Trophoblast cell (in vitro differentiated cells and primary cell): ENCODE measurements at regions not wholly inside any gene's neighbourhood (a gene's known extent, or its start where the extent isn't known, plus 50 kb on each side); places are given as distances from the start of the nearest gene placed in this dataset.

Experiments
- DNase-seq, 2 donors: peaks; one replicate each; pipeline ENCODE4 v3.0.0-alpha.2; 2016
- H2AFZ ChIP-seq: 2 replicates; pipeline ENCODE4 v1.6.1; 2013; ENCODE audit warnings: low read length, moderate library complexity, mild to moderate bottlenecking; ENCODE audit not compliant: insufficient read depth, poor library complexity
- H2AK5ac ChIP-seq: 2 replicates; pipeline ENCODE4 v1.6.1; 2013; ENCODE audit warnings: mild to moderate bottlenecking, low read length
- H2BK120ac ChIP-seq: 2 replicates; pipeline ENCODE4 v1.6.1; 2013; ENCODE audit warnings: low read length, mild to moderate bottlenecking, moderate library complexity; ENCODE audit not compliant: insufficient read depth, poor library complexity
- H2BK12ac ChIP-seq: 2 replicates; pipeline ENCODE4 v1.6.1; 2013; ENCODE audit warnings: mild to moderate bottlenecking, low read length, moderate library complexity
- H2BK5ac ChIP-seq: 2 replicates; pipeline ENCODE4 v1.6.1; 2013; ENCODE audit warnings: low read length, low read depth, moderate library complexity, mild to moderate bottlenecking; ENCODE audit not compliant: poor library complexity
- H3K14ac ChIP-seq: 2 replicates; pipeline ENCODE4 v1.6.1; 2013; ENCODE audit warnings: mild to moderate bottlenecking, low read length
- H3K18ac ChIP-seq: 2 replicates; pipeline ENCODE4 v1.6.1; 2013; ENCODE audit warnings: mild to moderate bottlenecking, low read length
- H3K23ac ChIP-seq: 2 replicates; pipeline ENCODE4 v1.6.1; 2013; ENCODE audit warnings: low read length
- H3K27ac ChIP-seq: 2 replicates; pipeline ENCODE4 v1.5.1; 2013; ENCODE audit warnings: low read depth, mild to moderate bottlenecking, inconsistent platforms, low read length, moderate library complexity
- H3K27me3 ChIP-seq: 2 replicates; pipeline ENCODE4 v1.6.1; 2013; ENCODE audit warnings: inconsistent platforms, mild to moderate bottlenecking, low read length, moderate library complexity; ENCODE audit not compliant: insufficient read depth
- H3K36me3 ChIP-seq, 2 experiments: 1 replicate in 1 of 2; 2 replicates in 1 of 2; pipeline ENCODE4 v1.6.1; 2013; ENCODE audit warnings: low read length in 2 of 2, mild to moderate bottlenecking in 2 of 2, moderate library complexity in 1 of 2; ENCODE audit not compliant: insufficient read depth in 2 of 2, control insufficient read depth in 1 of 2
- H3K4ac ChIP-seq: 2 replicates; pipeline ENCODE4 v1.6.1; 2013; ENCODE audit warnings: low read depth, mild to moderate bottlenecking, low read length, moderate library complexity
- H3K4me1 ChIP-seq, 2 experiments: 1 replicate in 1 of 2; 2 replicates in 1 of 2; pipeline ENCODE4 v1.6.1; 2013; ENCODE audit warnings: low read length in 2 of 2, mild to moderate bottlenecking in 2 of 2, moderate library complexity in 1 of 2; ENCODE audit not compliant: insufficient read depth in 2 of 2, control insufficient read depth in 1 of 2
- H3K4me2 ChIP-seq: 2 replicates; pipeline ENCODE4 v1.6.1; 2013; ENCODE audit warnings: inconsistent platforms, mild to moderate bottlenecking, low read length, moderate library complexity
- H3K4me3 ChIP-seq: 2 replicates; pipeline ENCODE4 v1.5.1; 2013; ENCODE audit warnings: mild to moderate bottlenecking, low read depth, low read length, inconsistent platforms
- H3K79me1 ChIP-seq: one replicate; pipeline ENCODE4 v1.6.1; 2013; ENCODE audit warnings: low read length
- H3K79me2 ChIP-seq: 2 replicates; pipeline ENCODE4 v1.6.1; 2013; ENCODE audit warnings: low read length, mild to moderate bottlenecking; ENCODE audit not compliant: control insufficient read depth, insufficient read depth, poor library complexity
- H3K9ac ChIP-seq: 2 replicates; pipeline ENCODE4 v1.6.1; 2013; ENCODE audit warnings: mild to moderate bottlenecking, low read length
- H3K9me3 ChIP-seq: 2 replicates; pipeline ENCODE4 v1.6.1; 2013; ENCODE audit warnings: low read depth, mild to moderate bottlenecking, control low read depth, inconsistent platforms, low read length; ENCODE audit not compliant: insufficient read depth
- H4K12ac ChIP-seq: 2 replicates; pipeline ENCODE4 v1.6.1; 2013; ENCODE audit warnings: low read depth, mild to moderate bottlenecking, low read length, moderate library complexity
- H4K8ac ChIP-seq: 2 replicates; pipeline ENCODE4 v1.6.1; 2013; ENCODE audit warnings: low read depth, mild to moderate bottlenecking, low read length, moderate library complexity
- H4K91ac ChIP-seq: one replicate; pipeline ENCODE4 v1.6.1; 2013; ENCODE audit warnings: low read depth, mild to moderate bottlenecking, low read length, moderate library complexity
- WGBS: extraction: QIAGEN DNeasy Blood & Tissue Kit; methylation state at CpG from one replicate; pipeline ENCODE4 v1.1.7; 2013; ENCODE audit warnings: missing lambda C conversion rate; ENCODE audit not compliant: insufficient read length, insufficient coverage; ENCODE audit errors: extremely low coverage; 5-methylcytosine and 5-hydroxymethylcytosine counted together

DNA sequence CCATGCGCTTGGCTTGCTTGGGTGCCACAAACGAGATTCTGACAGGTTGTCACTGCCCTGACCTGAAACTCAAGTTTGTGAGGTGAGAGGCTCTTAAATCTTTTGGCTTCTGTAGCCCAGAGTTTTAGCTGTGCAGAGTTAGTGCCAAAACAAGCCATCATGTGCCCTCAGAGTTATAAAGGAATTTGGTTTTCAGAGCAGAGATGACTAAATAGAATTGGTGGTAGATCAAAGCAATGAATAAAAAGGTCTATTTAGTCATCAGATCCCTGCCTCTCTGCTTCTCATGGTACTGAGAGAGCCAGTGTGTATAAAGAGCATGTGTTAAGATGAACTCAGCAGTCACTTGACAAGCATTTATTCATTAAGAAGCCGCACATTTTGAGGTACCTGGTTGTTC, 207.5 kb upstream of the DPH6 start:
- Histone ChIP-seq H3K36me3 (no peaks in the 10 kb centered on the region), H3K14ac (no peak overlapping the region), H3K4me2 (no peak overlapping the region), H3K79me2 (no peaks in the 10 kb centered on the region), H4K8ac (no peak overlapping the region), H2AK5ac (no peak overlapping the region), H3K23ac (no peak overlapping the region), H3K4me1 (no peaks in the 10 kb centered on the region), H2BK5ac (no peak overlapping the region), H4K12ac (no peak overlapping the region), H3K9me3 (no peaks in the 10 kb centered on the region), H3K79me1 (no peaks in the 10 kb centered on the region), H3K9ac (no peak overlapping the region), H2AFZ (no peak overlapping the region), H3K4ac (no peak overlapping the region), H4K91ac (no peak overlapping the region), H3K27me3 (no peaks in the 10 kb centered on the region), H2BK12ac (no peak overlapping the region), H3K4me3 (no peak overlapping the region), H3K18ac (no peak overlapping the region), H2BK120ac (no peak overlapping the region), H3K27ac (no peak overlapping the region)
- no CpG with 5 or more reads among the region's 3 CpGs for WGBS
- DNase-seq = no peak

GRCh38 chr15:35755237-35755802, 209.4 kb upstream of the DPH6 start:
- Histone ChIP-seq H3K9me3 (no peaks in the 10 kb centered on the region), H2BK12ac (no peak overlapping the region), H4K8ac (no peak overlapping the region), H2BK120ac (no peak overlapping the region), H3K4me3 (no peak overlapping the region), H3K14ac (no peak overlapping the region), H4K12ac (no peak overlapping the region), H3K18ac (no peak overlapping the region), H3K27ac (no peak overlapping the region), H3K9ac (no peak overlapping the region), H2AK5ac (no peak overlapping the region), H2BK5ac (no peak overlapping the region), H3K79me1 (no peaks in the 10 kb centered on the region), H3K4ac (no peak overlapping the region), H3K79me2 (no peaks in the 10 kb centered on the region), H3K23ac (no peak overlapping the region), H3K27me3 (no peaks in the 10 kb centered on the region), H3K36me3 (no peaks in the 10 kb centered on the region), H2AFZ (no peak overlapping the region), H4K91ac (no peak overlapping the region), H3K4me1 (no peaks in the 10 kb centered on the region), H3K4me2 (no peak overlapping the region)
- no CpG with 5 or more reads among the region's 2 CpGs for WGBS
- no peak for DNase-seq

DNA sequence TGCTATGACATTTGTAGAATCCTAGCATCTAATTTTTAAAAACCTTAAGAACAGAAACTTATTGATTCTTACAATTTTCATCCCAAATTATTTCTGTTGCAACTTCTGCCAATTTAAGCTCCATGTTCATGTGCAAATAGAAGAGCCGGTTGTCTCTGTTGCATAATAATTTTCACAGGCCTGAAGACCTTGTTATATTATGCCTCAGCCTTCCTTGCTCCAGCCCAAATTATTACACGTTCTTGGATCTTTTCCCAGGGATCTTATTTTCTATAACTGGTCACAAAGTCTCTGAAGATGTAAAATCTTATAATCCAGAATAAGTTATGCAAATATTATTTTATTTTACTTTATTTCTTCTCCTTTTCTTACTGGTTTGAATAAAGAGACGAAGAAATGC, 210.7 kb upstream of the DPH6 start:
- Histone ChIP-seq H3K4me1 (no peaks in the 10 kb centered on the region), H3K36me3 (no peaks in the 10 kb centered on the region), H3K79me2 (no peaks in the 10 kb centered on the region), H3K4me3 (no peak overlapping the region), H3K9me3 (no peaks in the 10 kb centered on the region), H4K91ac (no peak overlapping the region), H2AFZ (no peak overlapping the region), H3K4me2 (no peak overlapping the region), H2BK120ac (no peak overlapping the region), H3K27ac (no peak overlapping the region), H4K8ac (no peak overlapping the region), H3K23ac (no peak overlapping the region), H3K18ac (no peak overlapping the region), H3K27me3 (no peaks in the 10 kb centered on the region), H3K4ac (no peak overlapping the region), H2AK5ac (no peak overlapping the region), H2BK12ac (no peak overlapping the region), H3K79me1 (no peaks in the 10 kb centered on the region), H2BK5ac (no peak overlapping the region), H3K9ac (no peak overlapping the region), H3K14ac (no peak overlapping the region), H4K12ac (no peak overlapping the region)
- no CpG with 5 or more reads among the region's 3 CpGs for WGBS
- no peak for DNase-seq

- H2BK120ac ChIP-seq = no peak overlapping the region
- no CpG with 5 or more reads among the region's 2 CpGs for WGBS
These were observed 211.4 kb upstream of the DPH6 start for GRCh38 chr15:35757361-35757760.

More at GRCh38 chr15:35757361-35757760, 211.4 kb upstream of the DPH6 start:
- Histone ChIP-seq H3K9ac (no peak overlapping the region), H3K18ac (no peak overlapping the region), H4K91ac (no peak overlapping the region), H3K14ac (no peak overlapping the region), H3K4me1 (no peaks in the 10 kb centered on the region), H2AFZ (no peak overlapping the region), H3K4me2 (no peak overlapping the region), H2BK5ac (no peak overlapping the region), H3K79me1 (no peaks in the 10 kb centered on the region), H3K4me3 (no peak overlapping the region), H3K27me3 (no peaks in the 10 kb centered on the region), H3K36me3 (no peaks in the 10 kb centered on the region), H3K4ac (no peak overlapping the region), H4K12ac (no peak overlapping the region), H3K23ac (no peak overlapping the region), H3K79me2 (no peaks in the 10 kb centered on the region), H2BK12ac (no peak overlapping the region), H3K9me3 (no peaks in the 10 kb centered on the region), H2AK5ac (no peak overlapping the region), H3K27ac (no peak overlapping the region), H4K8ac (no peak overlapping the region)
- no peak for DNase-seq
